ENCODE measurements at regions not wholly inside any gene's neighbourhood (a gene's known extent, or its start where the extent isn't known, plus 50 kb on each side); places are given as distances from the start of the nearest gene placed in this dataset.

- TF ChIP-seq, protein P1, sequence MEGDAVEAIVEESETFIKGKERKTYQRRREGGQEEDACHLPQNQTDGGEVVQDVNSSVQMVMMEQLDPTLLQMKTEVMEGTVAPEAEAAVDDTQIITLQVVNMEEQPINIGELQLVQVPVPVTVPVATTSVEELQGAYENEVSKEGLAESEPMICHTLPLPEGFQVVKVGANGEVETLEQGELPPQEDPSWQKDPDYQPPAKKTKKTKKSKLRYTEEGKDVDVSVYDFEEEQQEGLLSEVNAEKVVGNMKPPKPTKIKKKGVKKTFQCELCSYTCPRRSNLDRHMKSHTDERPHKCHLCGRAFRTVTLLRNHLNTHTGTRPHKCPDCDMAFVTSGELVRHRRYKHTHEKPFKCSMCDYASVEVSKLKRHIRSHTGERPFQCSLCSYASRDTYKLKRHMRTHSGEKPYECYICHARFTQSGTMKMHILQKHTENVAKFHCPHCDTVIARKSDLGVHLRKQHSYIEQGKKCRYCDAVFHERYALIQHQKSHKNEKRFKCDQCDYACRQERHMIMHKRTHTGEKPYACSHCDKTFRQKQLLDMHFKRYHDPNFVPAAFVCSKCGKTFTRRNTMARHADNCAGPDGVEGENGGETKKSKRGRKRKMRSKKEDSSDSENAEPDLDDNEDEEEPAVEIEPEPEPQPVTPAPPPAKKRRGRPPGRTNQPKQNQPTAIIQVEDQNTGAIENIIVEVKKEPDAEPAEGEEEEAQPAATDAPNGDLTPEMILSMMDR (IDR thresholded peaks at IDR 0.05; ENCODE audit: insufficient read depth, low read length) = no peak
- no peak for DNase-seq (ENCODE audit: low read depth)
Measured at GRCh38 chr10:128877141-128877540, 589.9 kb upstream of the MGMT start.

DNA sequence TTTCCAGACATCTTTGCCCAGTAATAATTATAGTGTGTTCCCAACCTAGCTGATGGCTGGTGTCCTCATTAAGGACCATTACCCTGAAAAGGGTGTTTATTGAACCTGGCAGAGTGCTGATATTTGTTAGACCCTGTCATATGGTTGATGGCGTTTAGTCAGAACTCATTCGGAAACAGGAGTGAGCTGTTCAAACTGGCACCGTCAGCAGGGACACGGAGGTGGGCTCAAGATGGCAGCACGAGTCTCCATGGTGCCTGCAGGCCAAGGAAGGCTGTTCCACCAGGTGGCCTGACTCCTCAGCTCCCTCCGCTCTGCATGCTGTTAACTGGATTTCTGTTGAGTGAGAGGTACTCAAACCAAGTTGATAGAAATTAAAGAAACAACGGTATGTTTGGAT, 589.1 kb upstream of the MGMT start:
- TF ChIP-seq, protein P1 (IDR thresholded peaks at IDR 0.05; ENCODE audit: insufficient read depth, low read length) = no peak
- H3K4me3 ChIP-seq (ENCODE audit: low read depth, low read length) = no peak overlapping the region
- DNase-seq (ENCODE audit: low read depth) = no peak

More at GRCh38 chr10:128877141-128877540, 589.9 kb upstream of the MGMT start:
- H3K4me3 ChIP-seq (ENCODE audit: low read depth, low read length) = no peak overlapping the region

GRCh38 chr10:128879030-128879429, 588.0 kb upstream of the MGMT start:
- no peak for DNase-seq (ENCODE audit: low read depth)
- TF ChIP-seq, protein P1 (IDR thresholded peaks at IDR 0.05; ENCODE audit: insufficient read depth, low read length) = no peak
- no peak overlapping the region for H3K4me3 ChIP-seq (ENCODE audit: low read depth, low read length)

DNA sequence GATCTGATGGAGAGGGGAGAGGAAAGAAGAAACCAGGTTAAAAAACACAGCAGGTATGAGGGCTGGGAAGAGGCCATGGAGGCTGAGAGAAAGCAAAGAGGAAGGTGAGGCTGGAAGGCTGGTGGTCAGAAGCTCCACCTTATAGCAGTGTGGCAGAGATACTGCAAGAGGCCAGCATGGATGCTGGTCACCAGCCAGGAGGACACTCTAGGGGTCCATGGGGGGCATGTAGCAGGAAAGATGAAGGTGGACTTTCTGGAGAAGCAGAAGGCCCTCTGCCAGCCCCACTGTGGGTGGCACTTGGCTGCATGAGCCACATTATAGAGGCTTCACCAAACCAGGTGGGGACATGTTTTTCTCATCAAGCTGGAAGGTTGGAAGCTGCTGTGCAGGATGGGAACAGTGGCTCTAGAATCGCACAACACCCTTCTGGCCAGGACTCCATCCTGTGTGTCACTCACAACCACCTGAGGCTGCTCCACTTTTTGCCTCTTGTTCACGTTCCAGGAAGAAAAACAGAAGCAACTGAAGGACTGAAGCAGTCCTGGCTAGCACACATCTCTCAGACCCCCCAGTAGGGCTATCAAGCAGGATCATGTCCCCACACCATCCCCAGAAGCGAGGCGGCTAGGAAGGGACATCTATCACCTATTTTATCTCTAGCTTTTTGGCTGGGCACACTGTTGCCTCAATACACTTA, 587.5 kb upstream of the MGMT start:
- no peak for DNase-seq (ENCODE audit: low read depth)
- H3K4me3 ChIP-seq (ENCODE audit: low read depth, low read length) = no peak overlapping the region
- TF ChIP-seq, protein P1 (IDR thresholded peaks at IDR 0.05; ENCODE audit: insufficient read depth, low read length) = no peak

GRCh38 chr10:128880159-128880725, 586.8 kb upstream of the MGMT start:
- no peak for DNase-seq (ENCODE audit: low read depth)
- no peak overlapping the region for H3K4me3 ChIP-seq (ENCODE audit: low read depth, low read length)
- TF ChIP-seq, protein P1 (IDR thresholded peaks at IDR 0.05; ENCODE audit: insufficient read depth, low read length) = no peak

DNA sequence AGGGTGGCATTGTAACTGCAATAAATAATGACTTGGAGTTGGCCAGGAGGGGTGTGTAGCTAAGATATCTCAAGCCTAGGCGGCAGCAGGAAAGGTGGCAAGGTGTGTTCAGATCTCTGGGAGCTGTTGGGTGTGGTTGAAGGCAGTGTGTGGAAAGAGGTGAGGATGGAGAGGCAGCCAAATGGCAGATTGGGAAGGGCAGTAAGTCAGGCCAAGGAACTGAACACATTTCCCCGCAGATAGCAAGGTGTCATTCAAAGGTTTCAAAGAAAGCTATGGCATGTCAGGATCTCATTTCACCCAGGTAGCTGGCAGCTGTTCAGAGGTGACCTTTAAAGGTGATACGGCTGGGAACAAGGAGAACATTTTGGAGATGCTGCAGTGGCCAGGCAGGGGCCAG, 586.0 kb upstream of the MGMT start:
- no peak overlapping the region for H3K4me3 ChIP-seq (ENCODE audit: low read depth, low read length)
- no peak for DNase-seq (ENCODE audit: low read depth)
- TF ChIP-seq, protein P1 (IDR thresholded peaks at IDR 0.05; ENCODE audit: insufficient read depth, low read length) = no peak

Data from fibroblast of the aortic adventitia (primary cell).